Smooth muscle cell (in vitro differentiated cells): ENCODE measurements at regions not wholly inside any gene's neighbourhood (a gene's known extent, or its start where the extent isn't known, plus 50 kb on each side); places are given as distances from the start of the nearest gene placed in this dataset.

Experiments used
- DNase-seq: peaks from one replicate; lab custom pipeline; 2025; ENCODE audit not compliant: unreplicated experiment; lab: John Stamatoyannopoulos, UW
- H2AFZ ChIP-seq: fragments of 200-600 bp; sonication (generic); 2 replicates; pipeline ENCODE4 v1.6.0; 2016; ENCODE audit warnings: antibody characterized with exemption, low read depth, mild to moderate bottlenecking
- H3F3A ChIP-seq: fragments of 200-600 bp; sonication (generic); 2 replicates; pipeline ENCODE4 v1.6.0; 2017; ENCODE audit warnings: antibody characterized with exemption, low read depth
- H3K27ac ChIP-seq: fragments of 200-600 bp; sonication (generic); 2 replicates; pipeline ENCODE4 v1.5.1; 2016; ENCODE audit warnings: low read depth, mild to moderate bottlenecking
- H3K27me3 ChIP-seq: fragments of 200-600 bp; sonication (generic); 2 replicates; pipeline ENCODE4 v1.6.1; 2016; ENCODE audit warnings: low read depth, mild to moderate bottlenecking
- H3K36me3 ChIP-seq: fragments of 200-600 bp; sonication (generic); 2 replicates; pipeline ENCODE4 v1.5.1; 2016; ENCODE audit warnings: low read depth
- H3K4me1 ChIP-seq: fragments of 200-600 bp; sonication (generic); 2 replicates; pipeline ENCODE4 v1.5.1; 2016; ENCODE audit warnings: low read depth
- H3K4me2 ChIP-seq: fragments of 200-600 bp; sonication (generic); 2 replicates; pipeline ENCODE4 v1.6.0; 2016; ENCODE audit warnings: mild to moderate bottlenecking
- H3K4me3 ChIP-seq: fragments of 200-600 bp; sonication (generic); 2 replicates; pipeline ENCODE4 v1.5.1; 2016; ENCODE audit warnings: mild to moderate bottlenecking
- H3K79me2 ChIP-seq: fragments of 200-600 bp; sonication (generic); 2 replicates; pipeline ENCODE4 v1.6.0; 2016; ENCODE audit warnings: low read depth, mild to moderate bottlenecking
- H3K9ac ChIP-seq: fragments of 200-600 bp; sonication (generic); 2 replicates; pipeline ENCODE4 v1.6.0; 2016; ENCODE audit warnings: low read depth
- H3K9me3 ChIP-seq: fragments of 200-600 bp; sonication (generic); replicated peaks from 2 replicates; pipeline ENCODE4 v1.5.1; 2016; ENCODE audit warnings: low read depth
- H4K20me1 ChIP-seq: fragments of 200-600 bp; sonication (generic); 2 replicates; pipeline ENCODE4 v1.6.0; 2016; ENCODE audit warnings: low read depth
- CTCF ChIP-seq: fragments of 200-600 bp; sonication (generic); IDR thresholded peaks from 2 replicates; pipeline ENCODE4 v1.5.1; 2017; ENCODE audit warnings: borderline replicate concordance, mild to moderate bottlenecking, antibody characterized with exemption; ENCODE audit not compliant: insufficient read depth, poor library complexity, severe bottlenecking
- WGBS: methylation state at CpG from one replicate; pipeline ENCODE4 v1.1.7; 2016; ENCODE audit warnings: low lambda C conversion rate; 5-methylcytosine and 5-hydroxymethylcytosine counted together

GRCh38 chr6:163721922-163722692 lies 307.6 kb downstream of the QKI start:
- Histone ChIP-seq H3K27me3 (no peaks in the 10 kb centered on the region), H3K36me3 (no peaks in the 10 kb centered on the region), H3K9me3 (no peaks in the 10 kb centered on the region), H3K4me2 (no peak overlapping the region), H3K27ac (no peak overlapping the region), H3K79me2 (no peaks in the 10 kb centered on the region), H3K9ac (no peak overlapping the region), H3K4me1 (no peaks in the 10 kb centered on the region), H2AFZ (no peak overlapping the region), H3K4me3 (no peak overlapping the region), H4K20me1 (no peaks in the 10 kb centered on the region), H3F3A (no peaks in the 10 kb centered on the region)
- no peak for DNase-seq
- 80% methylated on average over 13 of the region's 13 CpGs for WGBS
- TF ChIP-seq CTCF: no peak

- no peaks in the 10 kb centered on the region for H3K9me3 ChIP-seq
- H2AFZ ChIP-seq: no peak overlapping the region
- H3K4me3 ChIP-seq: no peak overlapping the region
- H3K4me1 ChIP-seq: no peaks in the 10 kb centered on the region
- no peaks in the 10 kb centered on the region for H3K36me3 ChIP-seq
- no peaks in the 10 kb centered on the region for H3K79me2 ChIP-seq
- no peak for TF ChIP-seq CTCF
- no peaks in the 10 kb centered on the region for H3K27me3 ChIP-seq
- H3K9ac ChIP-seq: no peak overlapping the region
- no peaks in the 10 kb centered on the region for H4K20me1 ChIP-seq
- H3F3A ChIP-seq: no peaks in the 10 kb centered on the region
- no peak overlapping the region for H3K4me2 ChIP-seq
- no peak for DNase-seq
- WGBS: 81% methylated on average over 1 of the region's 1 CpG
- no peak overlapping the region for H3K27ac ChIP-seq
These were observed 306.9 kb downstream of the QKI start for GRCh38 chr6:163721435-163721834.

- Histone ChIP-seq H4K20me1 (no peaks in the 10 kb centered on the region), H3K79me2 (no peaks in the 10 kb centered on the region), H3K27ac (no peak overlapping the region), H3K4me2 (no peak overlapping the region), H2AFZ (no peak overlapping the region), H3K4me3 (no peak overlapping the region), H3K27me3 (no peaks in the 10 kb centered on the region), H3K4me1 (no peaks in the 10 kb centered on the region), H3K36me3 (no peaks in the 10 kb centered on the region), H3K9me3 (no peaks in the 10 kb centered on the region), H3F3A (no peaks in the 10 kb centered on the region), H3K9ac (no peak overlapping the region)
- WGBS: 80% methylated on average over 4 of the region's 4 CpGs
- no peak for TF ChIP-seq CTCF
- DNase-seq: no peak
These were observed 306.1 kb downstream of the QKI start for GRCh38 chr6:163720460-163721235.

- Histone ChIP-seq H3K4me1 (no peaks in the 10 kb centered on the region), H3K79me2 (no peaks in the 10 kb centered on the region), H2AFZ (no peak overlapping the region), H3F3A (no peaks in the 10 kb centered on the region), H3K36me3 (no peaks in the 10 kb centered on the region), H3K27ac (no peak overlapping the region), H3K4me2 (no peak overlapping the region), H3K9ac (no peak overlapping the region), H3K9me3 (no peaks in the 10 kb centered on the region), H4K20me1 (no peaks in the 10 kb centered on the region), H3K27me3 (no peaks in the 10 kb centered on the region), H3K4me3 (no peak overlapping the region)
- TF ChIP-seq CTCF: no peak
- DNase-seq: no peak
- WGBS: 99% methylated on average over 5 of the region's 5 CpGs
These were observed 305.5 kb downstream of the QKI start for GRCh38 chr6:163720005-163720404.
